Ascending aorta (tissue), 2 donors: ENCODE measurements at regions not wholly inside any gene's neighbourhood (a gene's known extent, or its start where the extent isn't known, plus 50 kb on each side); places are given as distances from the start of the nearest gene placed in this dataset.

ENCODE experiments used
- DNase-seq, 2 donors: peaks; one replicate each; pipeline ENCODE4 v3.0.0-alpha.2; 2019; ENCODE audit warnings: low spot score in 2 of 2
- H3K27ac ChIP-seq, 2 donors: fragments of 200-600 bp; sonication (generic); one replicate each; pipeline ENCODE4 v1.5.1; 2016 to 2017; ENCODE audit warnings: mild to moderate bottlenecking in 1 of 2
- H3K27me3 ChIP-seq: fragments of 200-600 bp; sonication (generic); one replicate; pipeline ENCODE4 v1.5.1; 2017
- H3K36me3 ChIP-seq, 2 donors: fragments of 200-600 bp; sonication (generic); one replicate each; pipeline ENCODE4 v1.5.1; 2016
- H3K4me1 ChIP-seq, 2 donors: fragments of 200-600 bp; sonication (generic); one replicate each; pipeline ENCODE4 v1.5.1; 2016 to 2017; ENCODE audit warnings: mild to moderate bottlenecking in 1 of 2
- H3K4me3 ChIP-seq, 2 donors: fragments of 200-600 bp; sonication (generic); one replicate each; pipeline ENCODE4 v1.5.1; 2016 to 2017; ENCODE audit warnings: mild to moderate bottlenecking in 1 of 2
- H3K9me3 ChIP-seq, 2 donors: fragments of 200-600 bp; sonication (generic); one replicate each; pipeline ENCODE4 v1.5.1; 2016
- intact Hi-C: fragments of 100-400 bp; cut with DNase I; formaldehyde crosslinking; loops from one replicate; pipeline ENCODE4 v1.15.1; 2023
- TF ChIP-seq, protein P1 (sequence below), 3 experiments: fragments of 200-600 bp in 2 of 3; fragments of 450-650 bp in 1 of 3; sonication (generic) in 2 of 3; IDR thresholded peaks; one replicate each; pipeline ENCODE4 v1.5.1; 2016 to 2019; ENCODE audit warnings: antibody characterized with exemption in 3 of 3, mild to moderate bottlenecking in 1 of 3, moderate library complexity in 1 of 3

DNA sequence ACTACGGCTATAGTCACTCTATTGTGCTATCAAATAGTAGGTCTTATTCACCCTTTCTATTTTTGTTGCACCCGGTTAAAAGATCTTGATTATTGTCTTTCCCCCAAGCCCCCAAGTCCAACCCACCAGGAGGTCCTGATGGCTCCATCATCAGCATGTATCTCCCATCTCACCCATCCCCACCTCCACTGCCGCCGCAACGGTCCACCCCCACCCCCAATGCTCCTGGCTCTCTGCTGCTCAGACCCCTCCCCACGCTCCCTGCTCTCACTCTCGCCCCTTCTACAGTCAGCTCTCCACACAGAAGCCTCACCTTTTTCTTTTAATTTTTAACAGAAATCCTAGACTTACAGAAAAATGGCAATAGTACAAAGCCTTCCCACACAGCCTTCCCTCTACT is 51.5 kb upstream of the SH3PXD2B start:
- no peaks in the 10 kb centered on the region for H3K36me3 ChIP-seq
- no peaks in the 10 kb centered on the region for H3K27me3 ChIP-seq
- DNase-seq, result peak in 1 of 2 donors; percentile 38
- no peak overlapping the region for H3K4me3 ChIP-seq
- TF ChIP-seq, protein P1, sequence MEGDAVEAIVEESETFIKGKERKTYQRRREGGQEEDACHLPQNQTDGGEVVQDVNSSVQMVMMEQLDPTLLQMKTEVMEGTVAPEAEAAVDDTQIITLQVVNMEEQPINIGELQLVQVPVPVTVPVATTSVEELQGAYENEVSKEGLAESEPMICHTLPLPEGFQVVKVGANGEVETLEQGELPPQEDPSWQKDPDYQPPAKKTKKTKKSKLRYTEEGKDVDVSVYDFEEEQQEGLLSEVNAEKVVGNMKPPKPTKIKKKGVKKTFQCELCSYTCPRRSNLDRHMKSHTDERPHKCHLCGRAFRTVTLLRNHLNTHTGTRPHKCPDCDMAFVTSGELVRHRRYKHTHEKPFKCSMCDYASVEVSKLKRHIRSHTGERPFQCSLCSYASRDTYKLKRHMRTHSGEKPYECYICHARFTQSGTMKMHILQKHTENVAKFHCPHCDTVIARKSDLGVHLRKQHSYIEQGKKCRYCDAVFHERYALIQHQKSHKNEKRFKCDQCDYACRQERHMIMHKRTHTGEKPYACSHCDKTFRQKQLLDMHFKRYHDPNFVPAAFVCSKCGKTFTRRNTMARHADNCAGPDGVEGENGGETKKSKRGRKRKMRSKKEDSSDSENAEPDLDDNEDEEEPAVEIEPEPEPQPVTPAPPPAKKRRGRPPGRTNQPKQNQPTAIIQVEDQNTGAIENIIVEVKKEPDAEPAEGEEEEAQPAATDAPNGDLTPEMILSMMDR (IDR thresholded peaks at IDR 0.05), result no peak
- no peaks in the 10 kb centered on the region for H3K4me1 ChIP-seq
- no peaks in the 10 kb centered on the region for H3K9me3 ChIP-seq
- intact Hi-C loops, result no loop called here
- H3K27ac ChIP-seq, result no peak overlapping the region

DNA sequence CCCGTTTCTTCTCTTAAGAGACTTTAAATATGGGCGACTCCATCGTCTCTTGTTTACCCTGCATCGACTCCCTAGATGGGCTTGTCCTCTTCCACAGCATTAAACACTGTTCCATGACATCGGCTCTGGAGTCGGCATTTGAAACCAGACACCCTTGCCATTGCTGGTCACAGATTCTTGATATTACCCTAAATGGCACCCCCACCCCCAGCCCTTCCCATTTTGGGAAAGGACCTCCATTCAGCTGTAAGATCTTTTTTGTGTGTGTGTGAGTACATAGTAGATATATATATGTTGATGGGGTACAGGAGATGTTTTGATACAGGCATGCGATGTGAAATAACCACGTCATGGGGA is 51.1 kb upstream of the SH3PXD2B start:
- DNase-seq, result peak in 1 of 2 donors; percentile 9
- TF ChIP-seq, protein P1 (IDR thresholded peaks at IDR 0.05), result no peak
- Histone ChIP-seq H3K4me1 (no peaks in the 10 kb centered on the region), H3K4me3 (no peak overlapping the region), H3K27ac (no peak overlapping the region), H3K27me3 (no peaks in the 10 kb centered on the region), H3K36me3 (no peaks in the 10 kb centered on the region), H3K9me3 (no peaks in the 10 kb centered on the region)
- intact Hi-C loops, result no loop called here

DNA sequence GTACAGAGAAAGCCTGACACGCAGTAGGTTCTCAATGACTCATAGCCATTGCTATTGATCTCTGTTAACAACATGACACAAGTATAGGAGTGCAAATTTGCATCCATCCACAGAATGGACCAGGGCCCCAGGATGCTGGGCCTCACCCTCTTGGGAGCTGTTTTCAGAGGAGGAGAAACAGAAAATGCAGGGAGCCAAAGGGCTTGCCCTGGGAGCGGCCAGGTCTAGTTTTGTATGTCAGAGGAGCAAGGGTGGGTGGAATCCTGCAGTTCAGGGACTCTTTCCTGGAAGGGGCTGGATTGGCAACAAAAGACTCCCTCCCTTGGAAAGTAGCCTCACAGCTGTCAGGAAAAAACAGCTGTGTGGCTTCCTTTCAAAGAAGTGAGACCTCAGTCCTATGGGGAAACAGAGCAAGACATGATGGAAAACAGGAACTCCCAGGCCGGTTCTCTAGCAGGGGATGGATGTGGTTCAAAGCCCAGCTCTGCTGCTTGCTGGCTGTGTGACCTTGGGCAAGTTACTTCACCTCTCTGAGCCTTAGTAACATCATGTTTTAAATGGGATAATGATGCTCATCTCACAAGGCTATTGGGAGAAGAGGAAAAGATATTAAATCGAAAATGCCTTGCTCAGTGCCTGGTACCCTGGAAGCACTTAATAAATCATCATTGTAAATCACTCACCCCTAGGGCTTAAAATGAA is 50.5 kb upstream of the SH3PXD2B start:
- no peak overlapping the region for H3K27ac ChIP-seq
- no peaks in the 10 kb centered on the region for H3K36me3 ChIP-seq
- DNase-seq, result peak in 1 of 2 donors; percentile 59
- no peaks in the 10 kb centered on the region for H3K4me1 ChIP-seq
- no peak overlapping the region for H3K4me3 ChIP-seq
- no peaks in the 10 kb centered on the region for H3K9me3 ChIP-seq
- H3K27me3 ChIP-seq, result no peaks in the 10 kb centered on the region
- TF ChIP-seq, protein P1 (IDR thresholded peaks at IDR 0.05), result no peak
- intact Hi-C loops, result no loop called here

DNA sequence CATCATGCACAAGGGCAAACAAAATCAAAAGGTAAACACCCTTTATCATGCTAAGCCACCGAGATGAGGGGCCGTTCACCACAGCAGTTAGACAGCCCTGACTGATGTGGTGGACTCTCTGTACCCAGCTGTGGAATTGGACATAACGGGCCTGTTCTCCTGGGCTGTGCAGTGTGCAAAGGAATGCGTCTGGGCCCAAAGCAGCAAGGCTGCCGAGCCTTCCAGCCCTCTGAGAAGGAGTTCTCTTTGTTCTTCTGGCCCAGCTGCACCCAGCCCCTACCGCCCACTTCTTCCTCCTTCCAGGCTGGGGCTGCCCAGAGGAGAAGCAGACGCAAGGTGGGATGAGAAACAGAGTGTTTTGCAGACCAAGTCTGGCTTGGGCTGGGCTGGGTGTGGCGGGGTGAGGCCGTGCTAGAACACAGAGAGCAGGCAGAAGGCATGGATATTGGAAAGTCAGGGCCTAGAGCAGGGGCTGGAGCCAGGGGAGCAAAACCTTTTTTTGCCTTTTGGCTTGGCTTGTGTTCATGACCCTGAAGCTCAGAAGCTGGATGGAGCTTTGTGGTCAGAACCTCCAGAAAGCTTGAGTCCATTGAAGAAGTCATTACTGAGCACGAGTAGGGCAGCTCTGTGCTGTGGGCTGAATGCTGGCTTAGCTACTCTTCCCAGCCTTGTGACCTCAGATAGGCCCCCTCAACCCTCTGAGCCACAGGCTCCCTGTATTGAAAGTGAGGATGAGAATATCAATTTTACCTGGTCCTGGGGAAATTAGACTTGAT is 49.8 kb upstream of the SH3PXD2B start:
- intact Hi-C loops, result no loop called here
- H3K27me3 ChIP-seq, result no peaks in the 10 kb centered on the region
- DNase-seq, result peak in 1 of 2 donors; percentile 62
- H3K4me1 ChIP-seq, result no peaks in the 10 kb centered on the region
- H3K9me3 ChIP-seq, result no peaks in the 10 kb centered on the region
- TF ChIP-seq, protein P1 (IDR thresholded peaks at IDR 0.05), result no peak
- H3K27ac ChIP-seq, result no peak overlapping the region
- H3K4me3 ChIP-seq, result no peak overlapping the region
- no peaks in the 10 kb centered on the region for H3K36me3 ChIP-seq
